Gastroesophageal sphincter (tissue), 4 donors: ENCODE measurements at regions not wholly inside any gene's neighbourhood (a gene's known extent, or its start where the extent isn't known, plus 50 kb on each side); places are given as distances from the start of the nearest gene placed in this dataset.

Source experiments
- ATAC-seq: fragments of 150-250 bp; one replicate; pipeline ENCODE4 v1.9.1; 2016; ENCODE audit warnings: mild to moderate bottlenecking, moderate library complexity
- H3K27ac ChIP-seq, 4 donors: fragments of 200-600 bp; sonication (generic) in 3 of 4; 1 replicate in 3 of 4; 2 replicates in 1 of 4; pipeline ENCODE4 v1.5.1; 2016 to 2019
- H3K27me3 ChIP-seq: fragments of 200-600 bp; sonication (generic); one replicate; pipeline ENCODE4 v1.5.1; 2019
- H3K36me3 ChIP-seq, 2 donors: fragments of 200-600 bp; sonication (generic); one replicate each; pipeline ENCODE4 v1.5.1; 2019; ENCODE audit warnings: control low read depth in 1 of 2
- H3K4me1 ChIP-seq, 3 donors: fragments of 200-600 bp; sonication (generic); 1 replicate in 2 of 3; 2 replicates in 1 of 3; pipeline ENCODE4 v1.5.1; 2016 to 2019; ENCODE audit warnings: control low read depth in 2 of 3
- H3K4me3 ChIP-seq, 2 donors: fragments of 200-600 bp; sonication (generic); one replicate each; pipeline ENCODE4 v1.5.1; 2019; ENCODE audit warnings: mild to moderate bottlenecking in 1 of 2, moderate library complexity in 1 of 2
- H3K9me3 ChIP-seq, 3 donors: fragments of 200-600 bp; sonication (generic); one replicate each; pipeline ENCODE4 v1.5.1; 2017 to 2019; ENCODE audit warnings: control low read depth in 2 of 3
- CTCF ChIP-seq, 4 experiments: fragments of 200-600 bp in 2 of 4; fragments of 450-650 bp in 2 of 4; sonication (generic) in 1 of 4; IDR thresholded peaks; one replicate each; pipeline ENCODE4 v1.5.1; 2017 to 2019; ENCODE audit warnings: antibody characterized with exemption in 4 of 4, mild to moderate bottlenecking in 2 of 4, moderate library complexity in 2 of 4
- EP300 ChIP-seq: sonication (generic); formaldehyde crosslinking; IDR thresholded peaks from one replicate; pipeline ENCODE4 v1.6.1; 2017; ENCODE audit warnings: antibody characterized with exemption, mild to moderate bottlenecking
- POLR2A ChIP-seq, 2 donors: fragments of 450-650 bp; IDR thresholded peaks; one replicate each; pipeline ENCODE4 v1.6.1; 2017; ENCODE audit warnings: antibody characterized with exemption in 2 of 2, mild to moderate bottlenecking in 2 of 2, moderate library complexity in 1 of 2
- POLR2AphosphoS5 ChIP-seq: sonication (generic); formaldehyde crosslinking; IDR thresholded peaks from one replicate; pipeline ENCODE4 v1.6.1; 2017; ENCODE audit warnings: antibody characterized with exemption
- WGBS, 2 donors: methylation state at CpG; one replicate each; pipeline ENCODE4 v1.1.5; 2018; ENCODE audit warnings: low coverage in 1 of 2; 5-methylcytosine and 5-hydroxymethylcytosine counted together

GRCh38 chr19:29017788-29018187 lies 195.2 kb downstream of the UQCRFS1 start:
- no CpG with 5 or more reads among the region's 8 CpGs for WGBS, 2 donors
- no peak for ATAC-seq
- peaks cover 66% of the 10 kb centered on the region for H3K27me3 ChIP-seq
- no peak overlapping the region for H3K4me3 ChIP-seq
- no peaks in the 10 kb centered on the region for H3K36me3 ChIP-seq
- TF ChIP-seq CTCF (IDR thresholded peaks at IDR 0.05) (no peak), EP300 (no peak), POLR2A (IDR thresholded peaks at IDR 0.05) (no peak)
- no peaks in the 10 kb centered on the region for H3K9me3 ChIP-seq
- H3K4me1 ChIP-seq, result no peaks in the 10 kb centered on the region
- no peak overlapping the region for H3K27ac ChIP-seq

GRCh38 chr19:29016926-29017760 lies 195.8 kb downstream of the UQCRFS1 start:
- no peak for TF ChIP-seq POLR2AphosphoS5
- TF ChIP-seq EP300, result no peak
- TF ChIP-seq POLR2A (IDR thresholded peaks at IDR 0.05), result no peak
- ATAC-seq, result no peak
- Histone ChIP-seq H3K4me3 (no peak overlapping the region), H3K36me3 (no peaks in the 10 kb centered on the region), H3K27ac (no peak overlapping the region), H3K4me1 (no peaks in the 10 kb centered on the region), H3K9me3 (no peaks in the 10 kb centered on the region), H3K27me3 (peaks cover 60% of the 10 kb centered on the region)
- 52 to 61% methylated on average over 3 to 4 of the region's 11 CpGs for WGBS, 2 donors

GRCh38 chr19:29016353-29016752 lies 196.6 kb downstream of the UQCRFS1 start:
- no peak for ATAC-seq
- Histone ChIP-seq H3K9me3 (no peaks in the 10 kb centered on the region), H3K27ac (no peak overlapping the region), H3K36me3 (no peaks in the 10 kb centered on the region), H3K4me3 (no peak overlapping the region), H3K27me3 (peaks cover 52% of the 10 kb centered on the region), H3K4me1 (no peaks in the 10 kb centered on the region)
- TF ChIP-seq POLR2A (IDR thresholded peaks at IDR 0.05) (no peak), CTCF (IDR thresholded peaks at IDR 0.05) (no peak), EP300 (no peak), POLR2AphosphoS5 (no peak)
- WGBS, 2 donors, result 71 to 100% methylated on average over 1 to 2 of the region's 2 CpGs

- no peak for ATAC-seq
- H3K27ac ChIP-seq, result no peak overlapping the region
- no peak overlapping the region for H3K4me3 ChIP-seq
- H3K27me3 ChIP-seq, result peaks cover 51% of the 10 kb centered on the region
- TF ChIP-seq CTCF (IDR thresholded peaks at IDR 0.05), result no peak
- no peak for TF ChIP-seq EP300
- TF ChIP-seq POLR2A (IDR thresholded peaks at IDR 0.05), result no peak
- TF ChIP-seq POLR2AphosphoS5, result no peak
- H3K9me3 ChIP-seq, result no peaks in the 10 kb centered on the region
- H3K36me3 ChIP-seq, result no peaks in the 10 kb centered on the region
- H3K4me1 ChIP-seq, result no peaks in the 10 kb centered on the region
These were observed 197.4 kb downstream of the UQCRFS1 start for GRCh38 chr19:29015569-29015968.

GRCh38 chr19:29014857-29015436 lies 198.0 kb downstream of the UQCRFS1 start:
- Histone ChIP-seq H3K36me3 (no peaks in the 10 kb centered on the region), H3K27me3 (peaks cover 45% of the 10 kb centered on the region), H3K9me3 (no peaks in the 10 kb centered on the region), H3K27ac (no peak overlapping the region), H3K4me1 (no peaks in the 10 kb centered on the region), H3K4me3 (no peak overlapping the region)
- ATAC-seq, result no peak
- no peak for TF ChIP-seq POLR2A (IDR thresholded peaks at IDR 0.05)
- TF ChIP-seq POLR2AphosphoS5, result no peak
- TF ChIP-seq CTCF (IDR thresholded peaks at IDR 0.05), result no peak
- no peak for TF ChIP-seq EP300
- 89 to 94% methylated on average over 5 to 7 of the region's 14 CpGs for WGBS, 2 donors
